GM18867 (cell line): ENCODE measurements at regions not wholly inside any gene's neighbourhood (a gene's known extent, or its start where the extent isn't known, plus 50 kb on each side); places are given as distances from the start of the nearest gene placed in this dataset.
"Not testable (repeated sequence)": the region's sequence is repeated elsewhere in the genome, so short reads cannot be mapped to it uniquely, and the experiment has no call there.

Source experiments
- ATAC-seq: cut with Tn5 transposase; IDR thresholded peaks from one replicate; pipeline ENCODE4 v1.9.1; 2021; ENCODE audit warnings: mild to moderate bottlenecking, moderate library complexity; ENCODE audit not compliant: unreplicated experiment

- no peak for ATAC-seq
Measured at GRCh38 chr4:55028196-55028595, 97.2 kb downstream of the KDR start.

- ATAC-seq: no peak
Measured at GRCh38 chr4:55027596-55027995, 97.8 kb downstream of the KDR start.

GRCh38 chr4:55025456-55025855, 99.9 kb downstream of the KDR start:
- not testable (repeated sequence) for ATAC-seq

- no peak for ATAC-seq
Measured at GRCh38 chr4:55023030-55023429, 102.4 kb downstream of the KDR start.

GRCh38 chr4:55021214-55021613, 104.2 kb downstream of the KDR start:
- no peak for ATAC-seq

- ATAC-seq: no peak
Measured at GRCh38 chr4:55020131-55020530, 105.3 kb downstream of the KDR start.

GRCh38 chr4:55018978-55019377, 106.4 kb downstream of the KDR start:
- no peak for ATAC-seq

- no peak for ATAC-seq
Measured at GRCh38 chr4:55018521-55018920, 106.9 kb downstream of the KDR start.

GRCh38 chr4:55017406-55017805, 108.0 kb downstream of the KDR start:
- no peak for ATAC-seq

- ATAC-seq: no peak
Measured at GRCh38 chr4:55016131-55016530, 109.3 kb downstream of the KDR start.

- ATAC-seq: no peak
Measured at GRCh38 chr4:55014876-55015275, 110.5 kb downstream of the KDR start.

GRCh38 chr4:55013431-55013955, 111.9 kb downstream of the KDR start:
- no peak for ATAC-seq

- ATAC-seq: no peak
Measured at GRCh38 chr4:55012363-55013230, 112.8 kb downstream of the KDR start.

- ATAC-seq: no peak
Measured at GRCh38 chr4:55011761-55012160, 113.6 kb downstream of the KDR start.

GRCh38 chr4:55010550-55010949, 114.8 kb downstream of the KDR start:
- no peak for ATAC-seq

- no peak for ATAC-seq
Measured at GRCh38 chr4:55008166-55009056, 117.0 kb downstream of the KDR start.

GRCh38 chr4:55005910-55006309, 119.5 kb downstream of the KDR start:
- no peak for ATAC-seq

GRCh38 chr4:55004831-55005230, 120.6 kb downstream of the KDR start:
- ATAC-seq: no peak

- no peak for ATAC-seq
Measured at GRCh38 chr4:55002431-55002830, 123.0 kb downstream of the KDR start.

- no peak for ATAC-seq
Measured at GRCh38 chr4:55001538-55001937, 123.9 kb downstream of the KDR start.

- no peak for ATAC-seq
Measured at GRCh38 chr4:54999003-54999402, 126.4 kb downstream of the KDR start.
